NCI-H748 treated with DMSO at 0.1 percent for 48 hours (cell line): ENCODE measurements at regions not wholly inside any gene's neighbourhood (a gene's known extent, or its start where the extent isn't known, plus 50 kb on each side); places are given as distances from the start of the nearest gene placed in this dataset.

ENCODE experiments used
- DNase-seq: peaks from one replicate; lab custom pipeline; 2025; lab: John Stamatoyannopoulos, UW

GRCh38 chr10:10366836-10367235 is 650.8 kb upstream of the CELF2 start:
- no peak for DNase-seq

GRCh38 chr10:10367264-10367663 is 650.4 kb upstream of the CELF2 start:
- peak; percentile 64 for DNase-seq

- DNase-seq: no peak
These were observed 648.6 kb upstream of the CELF2 start for GRCh38 chr10:10368951-10369576.

GRCh38 chr10:10385831-10386230 is 631.8 kb upstream of the CELF2 start:
- DNase-seq: no peak

- no peak for DNase-seq
These were observed 628.5 kb upstream of the CELF2 start for GRCh38 chr10:10389182-10389581.

- no peak for DNase-seq
These were observed 625.2 kb upstream of the CELF2 start for GRCh38 chr10:10392511-10392910.

- no peak for DNase-seq
These were observed 622.6 kb upstream of the CELF2 start for GRCh38 chr10:10394933-10395658.

- no peak for DNase-seq
These were observed 621.1 kb upstream of the CELF2 start for GRCh38 chr10:10396601-10397000.

- DNase-seq: no peak
These were observed 619.8 kb upstream of the CELF2 start for GRCh38 chr10:10397906-10398305.

- DNase-seq: no peak
These were observed 613.9 kb upstream of the CELF2 start for GRCh38 chr10:10403762-10404161.

GRCh38 chr10:10417671-10418070 is 600.0 kb upstream of the CELF2 start:
- no peak for DNase-seq

- no peak for DNase-seq
These were observed 599.3 kb upstream of the CELF2 start for GRCh38 chr10:10418387-10418786.

- DNase-seq: no peak
These were observed 596.6 kb upstream of the CELF2 start for GRCh38 chr10:10421071-10421470.

GRCh38 chr10:10431422-10432066 is 586.1 kb upstream of the CELF2 start:
- no peak for DNase-seq

GRCh38 chr10:10432296-10433035 is 585.2 kb upstream of the CELF2 start:
- DNase-seq: no peak

GRCh38 chr10:10434312-10434711 is 583.4 kb upstream of the CELF2 start:
- no peak for DNase-seq

- no peak for DNase-seq
These were observed 579.8 kb upstream of the CELF2 start for GRCh38 chr10:10437886-10438285.

GRCh38 chr10:10438335-10439100 is 579.2 kb upstream of the CELF2 start:
- no peak for DNase-seq

- no peak for DNase-seq
These were observed 560.8 kb upstream of the CELF2 start for GRCh38 chr10:10456856-10457255.

GRCh38 chr10:10460451-10460850 is 557.2 kb upstream of the CELF2 start:
- no peak for DNase-seq

- peak; percentile 15 for DNase-seq
These were observed 555.3 kb upstream of the CELF2 start for GRCh38 chr10:10462151-10462941.
